Astrocyte (in vitro differentiated cells and primary cell): ENCODE measurements at regions not wholly inside any gene's neighbourhood (a gene's known extent, or its start where the extent isn't known, plus 50 kb on each side); places are given as distances from the start of the nearest gene placed in this dataset.

Experiments
- CTCF ChIP-seq: IDR thresholded peaks from 2 replicates; pipeline ENCODE4 v1.5.1; 2011; ENCODE audit warnings: low read depth, mild to moderate bottlenecking, inconsistent platforms, low read length, moderate library complexity; ENCODE audit not compliant: insufficient read depth
- EZH2 ChIP-seq: IDR thresholded peaks from 2 replicates; pipeline ENCODE4 v1.6.1; 2012; ENCODE audit warnings: mild to moderate bottlenecking, low read length, inconsistent platforms; ENCODE audit not compliant: insufficient read depth

GRCh38 chr10:78920011-78920410 is 148.8 kb upstream of the ZMIZ1 start:
- TF ChIP-seq CTCF (no peak), EZH2 (no peak)
